HFFc6 (cell line): ENCODE measurements at regions not wholly inside any gene's neighbourhood (a gene's known extent, or its start where the extent isn't known, plus 50 kb on each side); places are given as distances from the start of the nearest gene placed in this dataset.
"Not testable (repeated sequence)": the region's sequence is repeated elsewhere in the genome, so short reads cannot be mapped to it uniquely, and the experiment has no call there.

ENCODE experiments used
- DNase-seq: peaks from one replicate; pipeline ENCODE4 v3.0.0-alpha.2; 2018
- H3K27ac Mint-ChIP-seq: 2 replicates; pipeline ENCODE4 v1.8.0; 2020; ENCODE audit warnings: mild to moderate bottlenecking, mixed read lengths
- H3K27me3 Mint-ChIP-seq: 2 replicates; pipeline ENCODE4 v1.8.0; 2021; ENCODE audit warnings: mild to moderate bottlenecking, moderate library complexity, mixed read lengths; ENCODE audit not compliant: insufficient read depth
- H3K36me3 Mint-ChIP-seq: 2 replicates; pipeline ENCODE4 v1.8.0; 2021; ENCODE audit warnings: low read depth, mixed read lengths
- H3K4me1 Mint-ChIP-seq: 2 replicates; pipeline ENCODE4 v1.8.0; 2020; ENCODE audit warnings: low read depth, mixed read lengths
- H3K4me3 Mint-ChIP-seq: 2 replicates; pipeline ENCODE4 v1.8.0; 2020; ENCODE audit warnings: mild to moderate bottlenecking, moderate library complexity, mixed read lengths
- H3K9me3 Mint-ChIP-seq: 2 replicates; pipeline ENCODE4 v1.8.0; 2020; ENCODE audit warnings: mild to moderate bottlenecking, mixed read lengths
- CTCF ChIP-seq: fragments of 200-600 bp; sonication (generic); IDR thresholded peaks from 2 replicates; pipeline ENCODE4 v1.5.0; 2021; ENCODE audit warnings: antibody characterized with exemption, mild to moderate bottlenecking

DNA sequence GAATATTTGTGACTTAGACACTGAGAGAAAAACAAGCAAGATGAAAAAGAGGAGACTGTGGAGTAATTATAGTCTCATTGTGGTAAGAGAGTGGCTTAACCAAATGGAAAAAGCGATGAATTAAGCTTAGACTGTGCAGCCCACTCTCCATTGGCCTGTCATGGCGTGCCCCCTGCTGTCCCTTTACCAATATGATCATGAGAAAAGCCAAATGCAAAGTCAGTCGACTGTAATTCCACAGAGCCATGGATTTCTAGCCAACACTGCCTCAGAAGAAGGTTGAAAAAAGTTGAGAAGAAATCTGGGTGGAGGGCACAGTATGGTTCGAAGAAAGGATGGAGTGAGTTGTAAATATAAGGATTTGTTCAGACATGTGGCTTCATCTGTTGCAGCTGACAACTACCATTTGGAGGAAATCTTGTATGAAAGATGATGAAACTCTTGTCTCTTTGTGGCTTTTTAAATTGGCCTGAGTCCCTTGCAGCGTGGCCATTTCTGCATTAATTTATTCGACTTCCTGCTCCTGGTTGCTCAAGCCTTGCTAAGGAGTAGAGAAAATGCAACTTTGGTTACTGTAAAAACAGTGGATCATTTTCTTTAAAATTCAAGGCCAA is 251.4 kb downstream of the DOK5 start:
- no peaks in the 10 kb centered on the region for H3K4me1 Mint-ChIP-seq
- H3K9me3 Mint-ChIP-seq, result peaks cover 44% of the 10 kb centered on the region
- no peak overlapping the region for H3K4me3 Mint-ChIP-seq
- peaks cover 4% of the 10 kb centered on the region; the same call in 1 of the 2 replicates for H3K36me3 Mint-ChIP-seq
- no peak for TF ChIP-seq CTCF
- no peak overlapping the region for H3K27ac Mint-ChIP-seq
- no peak for DNase-seq
- no peaks in the 10 kb centered on the region for H3K27me3 Mint-ChIP-seq

- H3K27ac Mint-ChIP-seq, H3K36me3 Mint-ChIP-seq, H3K4me1 Mint-ChIP-seq, H3K4me3 Mint-ChIP-seq, H3K27me3 Mint-ChIP-seq, DNase-seq: not testable (repeated sequence)
- H3K9me3 Mint-ChIP-seq, result peaks cover 47% of the 10 kb centered on the region
Measured at GRCh38 chr20:54725266-54725665, 249.9 kb downstream of the DOK5 start.

DNA sequence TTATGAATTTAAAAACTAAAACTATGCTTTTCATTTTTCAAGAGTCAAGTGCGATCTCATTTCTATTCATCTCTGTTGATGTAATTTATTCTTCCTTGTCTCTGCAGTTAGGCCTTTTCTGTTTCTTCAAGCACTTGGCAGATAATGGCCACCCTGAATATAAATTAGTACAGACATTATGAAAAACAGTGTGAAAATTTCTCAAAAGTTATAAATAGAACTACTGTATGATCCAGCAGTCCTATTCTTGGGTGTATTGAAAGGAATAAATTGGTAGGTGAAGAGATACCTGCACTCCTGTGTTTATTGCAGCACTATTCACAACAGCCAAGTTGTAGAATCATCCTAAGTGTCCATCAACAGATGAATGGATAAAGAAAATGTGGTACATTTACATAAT is 248.3 kb downstream of the DOK5 start:
- DNase-seq, result no peak
- TF ChIP-seq CTCF, result no peak
- H3K36me3 Mint-ChIP-seq, result peaks cover 5% of the 10 kb centered on the region; the same call in 1 of the 2 replicates
- H3K27ac Mint-ChIP-seq, result no peak overlapping the region
- peaks cover 43% of the 10 kb centered on the region for H3K9me3 Mint-ChIP-seq
- no peaks in the 10 kb centered on the region for H3K27me3 Mint-ChIP-seq
- no peak overlapping the region for H3K4me3 Mint-ChIP-seq
- H3K4me1 Mint-ChIP-seq, result no peaks in the 10 kb centered on the region

DNA sequence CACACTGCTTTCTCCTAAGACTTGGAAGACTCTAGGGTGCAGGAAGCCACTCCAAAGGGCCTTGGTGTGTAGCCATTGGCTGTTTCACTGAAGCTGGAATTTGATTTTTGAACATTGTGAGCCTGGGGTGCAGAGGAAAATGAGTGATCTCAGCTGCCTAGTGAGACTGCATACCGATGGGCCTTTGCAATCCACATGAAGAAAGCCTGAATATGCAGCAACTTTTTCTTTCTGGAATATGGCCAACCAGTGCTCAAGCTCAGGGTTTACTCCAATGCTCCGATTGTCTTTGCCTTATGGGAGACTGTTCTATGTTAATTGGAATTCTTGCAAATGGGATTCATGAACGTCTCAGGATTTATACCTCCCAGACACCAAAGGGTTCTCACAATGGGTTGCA is 242.6 kb downstream of the DOK5 start:
- Mint-ChIP-seq H3K9me3 (peaks cover 42% of the 10 kb centered on the region), H3K27ac (no peak overlapping the region), H3K4me1 (no peaks in the 10 kb centered on the region), H3K27me3 (no peaks in the 10 kb centered on the region), H3K4me3 (no peak overlapping the region), H3K36me3 (peaks cover 5% of the 10 kb centered on the region; the same call in 1 of the 2 replicates)
- no peak for DNase-seq
- no peak for TF ChIP-seq CTCF

DNA sequence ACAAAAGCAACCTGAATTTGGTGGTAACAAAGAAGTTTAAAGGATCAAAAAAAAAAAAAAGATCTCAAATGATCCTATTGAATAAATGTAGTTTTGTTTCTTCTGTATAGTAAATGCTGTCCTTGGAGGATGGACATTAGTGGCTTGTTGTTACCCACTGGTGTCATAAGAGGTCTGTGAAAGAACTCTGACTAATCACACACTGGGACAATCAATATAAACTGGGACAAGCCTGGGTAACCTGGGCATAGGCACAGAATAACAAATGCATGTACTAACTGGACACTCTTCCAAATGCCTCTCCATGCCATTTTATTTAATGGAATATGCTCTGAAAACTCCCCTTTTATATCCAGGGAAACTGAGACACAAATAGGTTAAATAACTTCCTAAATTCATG is 241.4 kb downstream of the DOK5 start:
- no peaks in the 10 kb centered on the region for H3K27me3 Mint-ChIP-seq

More for the DNA sequence above, 241.4 kb downstream of the DOK5 start:
- H3K4me1 Mint-ChIP-seq, result no peaks in the 10 kb centered on the region
- DNase-seq, result no peak
- no peak overlapping the region for H3K4me3 Mint-ChIP-seq
- no peak for TF ChIP-seq CTCF
- H3K36me3 Mint-ChIP-seq, result peaks cover 2% of the 10 kb centered on the region; the same call in 1 of the 2 replicates
- no peak overlapping the region for H3K27ac Mint-ChIP-seq
- H3K9me3 Mint-ChIP-seq, result peaks cover 36% of the 10 kb centered on the region
